HFFc6 (cell line): ENCODE measurements at regions not wholly inside any gene's neighbourhood (a gene's known extent, or its start where the extent isn't known, plus 50 kb on each side); places are given as distances from the start of the nearest gene placed in this dataset.

Experiments used
- DNase-seq: peaks from one replicate; pipeline ENCODE4 v3.0.0-alpha.2; 2018
- H3K27ac Mint-ChIP-seq: 2 replicates; pipeline ENCODE4 v1.8.0; 2020; ENCODE audit warnings: mild to moderate bottlenecking, mixed read lengths
- H3K27me3 Mint-ChIP-seq: 2 replicates; pipeline ENCODE4 v1.8.0; 2021; ENCODE audit warnings: mild to moderate bottlenecking, moderate library complexity, mixed read lengths; ENCODE audit not compliant: insufficient read depth
- H3K36me3 Mint-ChIP-seq: 2 replicates; pipeline ENCODE4 v1.8.0; 2021; ENCODE audit warnings: low read depth, mixed read lengths
- H3K4me1 Mint-ChIP-seq: 2 replicates; pipeline ENCODE4 v1.8.0; 2020; ENCODE audit warnings: low read depth, mixed read lengths
- H3K4me3 Mint-ChIP-seq: 2 replicates; pipeline ENCODE4 v1.8.0; 2020; ENCODE audit warnings: mild to moderate bottlenecking, moderate library complexity, mixed read lengths
- H3K9me3 Mint-ChIP-seq: 2 replicates; pipeline ENCODE4 v1.8.0; 2020; ENCODE audit warnings: mild to moderate bottlenecking, mixed read lengths
- CTCF ChIP-seq: fragments of 200-600 bp; sonication (generic); IDR thresholded peaks from 2 replicates; pipeline ENCODE4 v1.5.0; 2021; ENCODE audit warnings: antibody characterized with exemption, mild to moderate bottlenecking

GRCh38 chr5:56511326-56511841, 278.3 kb upstream of the ANKRD55 start:
- H3K27me3 Mint-ChIP-seq = peaks cover 2% of the 10 kb centered on the region; the same call in 1 of the 2 replicates
- H3K36me3 Mint-ChIP-seq = no peaks in the 10 kb centered on the region
- no peaks in the 10 kb centered on the region for H3K9me3 Mint-ChIP-seq
- H3K4me1 Mint-ChIP-seq = no peaks in the 10 kb centered on the region
- no peak for TF ChIP-seq CTCF
- no peak overlapping the region for H3K27ac Mint-ChIP-seq
- no peak for DNase-seq
- H3K4me3 Mint-ChIP-seq = no peak overlapping the region

GRCh38 chr5:56508249-56508648, 275.1 kb upstream of the ANKRD55 start:
- Mint-ChIP-seq H3K36me3 (no peaks in the 10 kb centered on the region), H3K9me3 (no peaks in the 10 kb centered on the region; the same call in 1 of the 2 replicates), H3K27ac (no peak overlapping the region), H3K27me3 (peaks cover 4% of the 10 kb centered on the region), H3K4me1 (no peaks in the 10 kb centered on the region), H3K4me3 (no peak overlapping the region)
- no peak for DNase-seq
- TF ChIP-seq CTCF = no peak

- no peak overlapping the region for H3K27ac Mint-ChIP-seq
- TF ChIP-seq CTCF = no peak
These were observed 274.3 kb upstream of the ANKRD55 start for GRCh38 chr5:56507351-56507930.

GRCh38 chr5:56506211-56506965, 273.3 kb upstream of the ANKRD55 start:
- Mint-ChIP-seq H3K4me1 (no peaks in the 10 kb centered on the region), H3K27me3 (peaks cover 4% of the 10 kb centered on the region), H3K27ac (no peak overlapping the region), H3K36me3 (no peaks in the 10 kb centered on the region), H3K4me3 (no peak overlapping the region), H3K9me3 (no peaks in the 10 kb centered on the region; the same call in 1 of the 2 replicates)
- TF ChIP-seq CTCF = no peak
- DNase-seq = peak; percentile 9

More at GRCh38 chr5:56507351-56507930, 274.3 kb upstream of the ANKRD55 start:
- Mint-ChIP-seq H3K36me3 (no peaks in the 10 kb centered on the region), H3K27me3 (peaks cover 4% of the 10 kb centered on the region), H3K4me1 (no peaks in the 10 kb centered on the region), H3K4me3 (no peak overlapping the region), H3K9me3 (no peaks in the 10 kb centered on the region; the same call in 1 of the 2 replicates)
- no peak for DNase-seq

GRCh38 chr5:56503929-56504328, 270.8 kb upstream of the ANKRD55 start:
- DNase-seq = no peak
- Mint-ChIP-seq H3K36me3 (no peaks in the 10 kb centered on the region), H3K4me1 (no peaks in the 10 kb centered on the region), H3K27me3 (peaks cover 2% of the 10 kb centered on the region), H3K27ac (no peak overlapping the region), H3K9me3 (no peaks in the 10 kb centered on the region; the same call in 1 of the 2 replicates), H3K4me3 (no peak overlapping the region)
- no peak for TF ChIP-seq CTCF
